COR-L47 (cell line): ENCODE measurements at regions not wholly inside any gene's neighbourhood (a gene's known extent, or its start where the extent isn't known, plus 50 kb on each side); places are given as distances from the start of the nearest gene placed in this dataset.

Experiments
- DNase-seq: peaks from one replicate; lab custom pipeline; 2025; lab: John Stamatoyannopoulos, UW

DNA sequence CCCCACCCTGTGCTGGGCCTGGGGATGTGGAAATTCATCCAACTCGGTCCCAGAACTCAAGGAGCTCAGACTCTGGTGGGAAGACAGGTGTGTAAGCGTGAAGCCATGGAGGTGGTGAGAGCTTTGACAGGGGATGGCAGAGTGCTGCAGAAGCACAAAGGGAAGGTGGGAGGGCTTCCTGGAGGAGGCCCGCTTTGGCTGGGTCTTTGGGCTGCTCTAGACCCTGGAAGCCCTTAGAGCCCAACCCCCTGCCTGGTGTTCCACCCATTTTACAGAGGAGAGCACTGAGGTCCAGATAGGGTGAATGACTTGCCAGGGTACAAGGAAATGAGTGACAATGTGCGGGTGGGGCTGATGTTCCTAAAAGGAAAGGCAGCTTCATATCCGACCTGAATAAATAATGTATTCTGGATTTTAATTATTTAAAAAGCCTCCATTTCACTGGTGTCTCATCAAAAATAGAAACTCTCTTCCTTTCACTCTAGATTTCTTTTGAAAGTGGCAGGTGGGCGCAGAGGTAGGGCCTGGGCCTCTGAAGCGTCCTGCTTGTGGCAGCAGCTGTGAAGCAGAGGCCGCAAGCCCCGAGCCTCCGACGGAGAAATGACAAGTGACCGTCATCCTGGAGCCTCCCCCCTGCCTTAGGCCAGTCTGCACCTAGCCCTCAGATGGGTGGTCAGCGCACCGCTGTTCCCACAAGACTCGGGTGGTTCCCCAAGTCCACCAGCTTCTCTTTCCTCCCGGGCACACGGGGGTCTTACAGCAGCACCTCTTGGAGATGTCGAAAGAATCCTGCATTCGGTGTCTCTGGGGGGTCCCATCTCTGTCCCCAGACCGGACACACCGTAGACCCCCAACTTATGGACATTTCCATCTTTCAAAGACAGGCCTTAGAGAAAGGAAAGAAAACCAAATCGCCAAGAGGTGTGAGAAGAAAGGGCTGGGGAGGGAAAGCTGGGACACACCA, 71.0 kb upstream of the TAF1B start:
- no peak for DNase-seq

DNA sequence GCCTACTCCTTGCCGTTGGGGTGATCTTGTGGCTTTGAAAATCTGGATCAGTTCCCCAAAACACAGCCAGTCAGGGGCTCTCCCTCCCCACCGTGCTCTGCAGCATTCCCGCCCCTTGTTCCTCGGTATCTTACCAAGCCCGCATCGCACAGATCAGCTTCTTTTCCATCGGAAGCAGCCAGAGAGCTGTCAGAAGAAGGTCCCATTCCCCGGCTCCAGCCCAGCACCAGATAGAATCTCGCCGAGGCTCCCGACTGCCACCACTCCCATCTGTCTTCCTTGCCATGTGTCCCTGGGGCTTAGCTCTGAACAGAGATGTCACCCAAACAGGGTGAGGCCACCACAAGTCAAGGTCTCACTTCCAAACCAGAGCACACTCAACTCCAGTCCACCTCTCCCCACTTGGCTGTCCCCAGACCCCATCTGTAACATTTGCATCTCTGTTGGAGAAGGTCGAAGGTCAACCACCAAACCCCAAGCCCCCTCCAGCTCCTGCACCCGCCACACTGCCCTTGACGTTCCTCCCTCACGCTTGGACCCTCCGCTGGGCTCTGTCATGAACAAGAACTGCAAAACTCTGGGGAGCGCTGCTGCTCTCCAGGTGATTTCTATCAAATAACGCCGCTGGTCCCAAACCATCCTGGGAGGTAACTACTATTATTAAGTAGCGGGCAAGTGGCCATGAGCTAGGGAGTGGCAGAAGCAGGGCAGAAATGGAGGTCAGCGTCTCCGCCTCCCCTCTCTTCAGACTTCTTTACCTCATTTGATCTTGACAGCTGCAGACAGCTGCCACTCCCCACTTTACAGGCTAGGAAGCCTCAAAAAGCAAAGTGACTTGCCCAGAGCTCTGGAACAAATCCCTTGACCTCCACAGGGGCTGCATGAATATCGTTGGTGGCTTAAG, 70.0 kb upstream of the TAF1B start:
- no peak for DNase-seq

GRCh38 chr2:9773903-9774239, 69.4 kb upstream of the TAF1B start:
- DNase-seq: no peak

- DNase-seq: no peak
Measured at GRCh38 chr2:9774266-9774665, 69.0 kb upstream of the TAF1B start.

DNA sequence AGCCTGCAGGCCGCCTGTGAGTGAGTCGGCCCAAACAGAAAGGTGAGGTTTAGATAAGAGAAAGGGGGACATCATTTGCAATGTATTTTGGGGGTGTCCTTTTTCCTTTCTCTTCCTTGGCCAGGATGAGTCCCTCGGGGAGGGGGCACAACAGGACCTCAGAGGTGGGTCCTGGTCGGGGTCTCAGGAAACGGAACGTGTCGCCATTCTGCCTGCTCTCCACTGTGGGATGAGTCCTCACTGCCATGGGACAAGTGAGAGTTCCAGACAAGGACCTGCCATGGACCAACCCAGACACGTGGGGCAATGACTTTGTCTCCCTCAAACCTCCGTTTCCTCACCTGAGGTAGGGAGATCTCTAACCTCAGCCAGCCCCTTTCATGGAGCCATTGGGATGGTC, 67.9 kb upstream of the TAF1B start:
- no peak for DNase-seq

DNA sequence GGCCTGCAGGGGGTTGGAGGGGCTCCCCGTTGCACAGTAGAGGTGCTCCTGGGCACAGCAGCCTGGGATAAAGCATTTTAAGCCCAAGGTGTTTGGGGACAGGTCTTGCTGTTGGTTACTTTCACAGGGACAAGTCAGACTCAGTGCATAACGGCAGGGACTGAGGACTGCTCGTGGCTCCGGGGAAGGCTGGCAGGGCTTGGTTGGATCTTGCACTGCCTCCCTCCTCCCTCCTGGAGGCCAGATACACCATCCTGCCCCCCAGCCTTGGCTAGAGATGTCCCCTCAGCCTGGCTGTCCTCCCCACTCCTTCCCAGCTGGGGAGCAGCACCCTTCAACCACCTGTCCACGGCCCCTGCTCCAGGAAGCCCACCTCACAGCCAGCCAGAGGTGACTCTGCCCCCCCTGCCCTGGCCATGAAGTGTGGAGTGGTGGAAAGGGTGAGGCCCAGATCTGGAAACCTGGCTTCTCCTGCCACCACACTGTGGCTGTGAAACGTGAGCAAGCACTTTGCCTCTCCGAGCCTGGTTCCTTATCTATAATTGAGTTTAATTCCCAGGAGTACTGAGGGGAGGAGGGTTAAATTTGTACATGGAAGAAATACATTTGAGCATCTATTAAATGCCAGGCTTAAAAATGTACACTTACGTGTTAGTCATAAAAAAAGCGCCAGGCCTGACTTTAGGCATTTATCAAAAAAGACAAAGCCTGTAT, 67.1 kb upstream of the TAF1B start:
- no peak for DNase-seq

DNA sequence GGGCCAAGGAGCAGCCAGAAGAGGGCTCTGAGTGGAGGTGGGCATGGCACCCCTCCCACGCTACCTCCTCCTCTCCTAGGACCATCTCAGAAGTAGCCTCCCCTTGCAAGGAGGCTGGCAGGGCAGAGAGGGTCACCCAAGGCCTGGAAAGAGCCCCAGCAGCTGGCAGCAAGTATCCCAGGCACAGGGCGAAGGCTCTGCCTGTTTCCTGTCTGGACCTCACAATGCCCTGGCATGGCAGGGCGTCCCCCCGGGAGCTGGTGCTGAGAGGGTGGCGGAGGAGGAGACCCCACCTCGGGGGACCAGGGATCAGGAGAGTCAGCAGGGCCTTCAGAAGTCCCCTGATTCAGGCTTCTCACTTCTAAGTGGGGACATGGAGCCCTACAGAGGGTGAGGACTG, 66.2 kb upstream of the TAF1B start:
- DNase-seq: no peak

GRCh38 chr2:9778012-9778411, 65.3 kb upstream of the TAF1B start:
- no peak for DNase-seq

GRCh38 chr2:9778471-9779316, 64.6 kb upstream of the TAF1B start:
- no peak for DNase-seq

DNA sequence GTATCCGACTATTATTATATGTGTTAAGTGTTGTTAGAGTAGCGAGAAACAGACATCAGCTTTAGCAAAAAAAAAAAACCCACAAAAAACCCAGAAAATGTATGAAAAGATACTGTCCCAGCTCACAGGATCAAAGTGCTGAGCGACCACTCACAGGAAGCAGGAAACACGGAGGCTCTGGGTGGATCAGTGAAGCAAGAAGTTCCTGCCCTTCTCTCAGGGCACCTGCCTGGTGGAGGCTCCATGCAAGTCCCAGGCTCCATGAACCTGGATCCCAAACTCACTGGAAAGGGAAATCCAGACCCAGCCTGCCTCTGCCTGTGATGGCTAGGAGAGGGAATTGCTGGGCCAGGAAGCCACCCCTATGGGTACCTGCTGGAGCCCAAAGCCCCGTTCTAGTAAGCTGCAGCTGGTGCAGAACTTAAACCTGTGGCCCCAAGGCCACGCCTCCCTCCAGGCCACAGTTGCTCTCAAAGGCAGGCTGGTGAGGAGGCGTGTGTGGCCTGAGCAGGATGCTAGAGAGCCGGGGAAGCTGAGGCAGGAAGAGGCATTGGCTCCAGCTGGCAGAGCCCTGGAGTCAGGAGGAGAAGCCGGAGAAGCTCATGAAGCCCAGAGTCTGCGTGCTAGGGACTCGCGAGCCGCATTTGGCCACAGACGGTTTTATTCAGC, 63.5 kb upstream of the TAF1B start:
- DNase-seq: no peak

- DNase-seq: no peak
Measured at GRCh38 chr2:9780368-9781130, 62.7 kb upstream of the TAF1B start.

GRCh38 chr2:9781252-9781651, 62.0 kb upstream of the TAF1B start:
- DNase-seq: no peak

DNA sequence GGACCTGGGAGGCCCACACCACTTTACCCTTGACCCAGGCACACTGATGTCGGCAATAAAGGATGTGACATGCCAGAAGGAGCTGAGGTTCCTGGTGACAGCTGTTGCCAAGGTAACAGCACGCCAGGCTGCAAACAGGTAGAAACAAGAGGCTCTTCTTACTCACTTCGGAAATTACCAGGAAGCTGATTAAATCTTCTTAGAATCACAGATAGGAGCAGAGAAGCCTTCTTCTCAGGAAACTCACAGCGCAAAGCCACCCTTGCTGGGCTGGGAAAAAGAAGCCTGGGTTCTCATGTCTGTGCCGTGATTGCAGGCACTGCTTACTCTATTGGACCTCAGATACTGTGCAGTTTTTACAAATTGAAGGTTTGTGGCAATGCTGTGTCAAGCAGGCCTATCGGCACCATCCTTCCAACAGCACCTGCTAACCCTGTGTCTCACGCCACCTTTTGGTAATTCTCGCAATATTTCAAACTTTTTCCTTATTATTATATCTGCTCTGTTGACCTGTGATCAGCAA, 61.0 kb upstream of the TAF1B start:
- no peak for DNase-seq

DNA sequence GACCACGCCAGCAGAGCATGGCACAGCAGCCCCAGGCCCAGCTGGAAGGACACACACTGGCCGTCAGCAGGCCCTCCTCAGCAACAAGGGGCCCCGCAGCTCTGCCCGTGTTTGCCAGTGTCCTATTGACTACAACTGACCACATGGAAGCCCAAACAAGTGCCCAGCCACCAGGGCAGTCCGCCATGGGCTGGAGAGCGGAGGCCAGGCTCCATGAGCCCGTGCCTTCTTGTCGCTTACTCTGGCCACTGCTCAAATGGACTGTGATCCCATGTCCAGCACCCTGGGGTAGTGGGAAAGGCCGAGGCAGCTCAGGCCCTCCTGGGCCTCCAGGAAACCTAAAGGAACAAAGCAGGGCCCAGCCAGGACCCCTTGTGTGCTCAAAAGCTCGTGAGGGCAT, 53.9 kb upstream of the TAF1B start:
- DNase-seq: no peak

GRCh38 chr2:9790702-9791225, 52.5 kb upstream of the TAF1B start:
- no peak for DNase-seq

- no peak for DNase-seq
Measured at GRCh38 chr2:9791711-9792110, 51.6 kb upstream of the TAF1B start.

GRCh38 chr2:9793156-9793917, 49.9 kb upstream of the TAF1B start:
- DNase-seq: no peak
